Right ventricle myocardium inferior (tissue), 1 donor: ENCODE measurements at regions not wholly inside any gene's neighbourhood (a gene's known extent, or its start where the extent isn't known, plus 50 kb on each side); places are given as distances from the start of the nearest gene placed in this dataset.

Experiments
- ATAC-seq: fragments of 200-7000 bp; cut with Tn5 transposase; one replicate; pipeline ENCODE4 v1.9.1; 2020; ENCODE audit warnings: mild to moderate bottlenecking, moderate library complexity
- DNase-seq: peaks from one replicate; pipeline ENCODE4 v3.0.0; 2021; ENCODE audit errors: missing footprints
- intact Hi-C: fragments of 100-400 bp; cut with DNase I; formaldehyde crosslinking; loops from one replicate; pipeline ENCODE4 v1.11.0; 2022
- donor health status: DM: no; HTN: yes; CAD: no; lungs with severe emphysema.

- DNase-seq (no peak), ATAC-seq (no peak)
- intact Hi-C loops: no loop called here
These were observed 1566.9 kb upstream of the PIK3C3 start for GRCh38 chr18:40388121-40388520.

GRCh38 chr18:40387130-40387787, 1567.8 kb upstream of the PIK3C3 start:
- intact Hi-C loops: no loop called here
- no peak for DNase-seq
- ATAC-seq: no peak

- intact Hi-C loops: no loop called here
- DNase-seq: no peak
- no peak for ATAC-seq
These were observed 1572.8 kb upstream of the PIK3C3 start for GRCh38 chr18:40382197-40382596.

- ATAC-seq (no peak), DNase-seq (no peak)
- intact Hi-C loops: no loop called here
These were observed 1574.2 kb upstream of the PIK3C3 start for GRCh38 chr18:40380686-40381439.

- DNase-seq (no peak), ATAC-seq (no peak)
- intact Hi-C loops: no loop called here
These were observed 1579.2 kb upstream of the PIK3C3 start for GRCh38 chr18:40375837-40376236.

- DNase-seq: no peak
- intact Hi-C loops: no loop called here
- ATAC-seq: no peak
These were observed 1583.4 kb upstream of the PIK3C3 start for GRCh38 chr18:40371673-40372072.

- DNase-seq (no peak), ATAC-seq (no peak)
- intact Hi-C loops: no loop called here
These were observed 1587.5 kb upstream of the PIK3C3 start for GRCh38 chr18:40367576-40367975.

GRCh38 chr18:40366521-40366920, 1588.5 kb upstream of the PIK3C3 start:
- ATAC-seq (no peak), DNase-seq (no peak)
- intact Hi-C loops: no loop called here

- ATAC-seq (no peak), DNase-seq (no peak)
- intact Hi-C loops: no loop called here
These were observed 1589.5 kb upstream of the PIK3C3 start for GRCh38 chr18:40365526-40365925.

GRCh38 chr18:40360558-40360957, 1594.5 kb upstream of the PIK3C3 start:
- DNase-seq (no peak), ATAC-seq (no peak)
- intact Hi-C loops: no loop called here

- intact Hi-C loops: no loop called here
- DNase-seq (no peak), ATAC-seq (no peak)
These were observed 1597.5 kb upstream of the PIK3C3 start for GRCh38 chr18:40357536-40357935.

- intact Hi-C loops: no loop called here
These were observed 1598.9 kb upstream of the PIK3C3 start for GRCh38 chr18:40356168-40356567.

GRCh38 chr18:40355726-40356125, 1599.3 kb upstream of the PIK3C3 start:
- intact Hi-C loops: no loop called here
- DNase-seq: no peak
- no peak for ATAC-seq

More at GRCh38 chr18:40356168-40356567, 1598.9 kb upstream of the PIK3C3 start:
- no peak for ATAC-seq
- DNase-seq: no peak

GRCh38 chr18:40348196-40348595, 1606.8 kb upstream of the PIK3C3 start:
- DNase-seq (no peak), ATAC-seq (no peak)
- intact Hi-C loops: no loop called here

- intact Hi-C loops: no loop called here
- no peak for DNase-seq
- no peak for ATAC-seq
These were observed 1607.8 kb upstream of the PIK3C3 start for GRCh38 chr18:40347261-40347660.

- ATAC-seq: no peak
- no peak for DNase-seq
- intact Hi-C loops: no loop called here
These were observed 1608.9 kb upstream of the PIK3C3 start for GRCh38 chr18:40346146-40346545.

- intact Hi-C loops: no loop called here
- DNase-seq (no peak), ATAC-seq (no peak)
These were observed 1613.3 kb upstream of the PIK3C3 start for GRCh38 chr18:40341701-40342100.

GRCh38 chr18:40338284-40338683, 1616.8 kb upstream of the PIK3C3 start:
- DNase-seq: no peak
- intact Hi-C loops: no loop called here
- no peak for ATAC-seq

GRCh38 chr18:40326985-40327384, 1628.0 kb upstream of the PIK3C3 start:
- ATAC-seq: no peak
- DNase-seq: no peak
- intact Hi-C loops: no loop called here

GRCh38 chr18:40325988-40326387, 1629.0 kb upstream of the PIK3C3 start:
- intact Hi-C loops: no loop called here
- no peak for ATAC-seq
- DNase-seq: no peak

GRCh38 chr18:40314199-40314598, 1640.8 kb upstream of the PIK3C3 start:
- DNase-seq (no peak), ATAC-seq (no peak)
- intact Hi-C loops: no loop called here
